HG03135 (cell line): ENCODE measurements at regions not wholly inside any gene's neighbourhood (a gene's known extent, or its start where the extent isn't known, plus 50 kb on each side); places are given as distances from the start of the nearest gene placed in this dataset.
"Not testable (repeated sequence)": the region's sequence is repeated elsewhere in the genome, so short reads cannot be mapped to it uniquely, and the experiment has no call there.

Experiments used
- ATAC-seq: cut with Tn5 transposase; IDR thresholded peaks from one replicate; pipeline ENCODE4 v1.9.1; 2021; ENCODE audit warnings: mild to moderate bottlenecking, moderate library complexity; ENCODE audit not compliant: unreplicated experiment

- no peak for ATAC-seq
These were observed 59.4 kb upstream of the ATP1B1 start for GRCh38 chr1:169047074-169047473.

GRCh38 chr1:169048043-169048442 lies 58.4 kb upstream of the ATP1B1 start:
- ATAC-seq: no peak

- no peak for ATAC-seq
These were observed 57.1 kb upstream of the ATP1B1 start for GRCh38 chr1:169049258-169049938.

GRCh38 chr1:169051171-169051570 lies 55.3 kb upstream of the ATP1B1 start:
- ATAC-seq: no peak

- not testable (repeated sequence) for ATAC-seq
These were observed 54.3 kb upstream of the ATP1B1 start for GRCh38 chr1:169052171-169052570.

GRCh38 chr1:169052727-169053126 lies 53.8 kb upstream of the ATP1B1 start:
- no peak for ATAC-seq

- ATAC-seq: no peak
These were observed 53.3 kb upstream of the ATP1B1 start for GRCh38 chr1:169053196-169053595.
